ENCODE measurements at regions not wholly inside any gene's neighbourhood (a gene's known extent, or its start where the extent isn't known, plus 50 kb on each side); places are given as distances from the start of the nearest gene placed in this dataset.

GRCh38 chr9:82201196-82201595, 212.6 kb downstream of the SPATA31D1 start:
- TF ChIP-seq, protein P1, sequence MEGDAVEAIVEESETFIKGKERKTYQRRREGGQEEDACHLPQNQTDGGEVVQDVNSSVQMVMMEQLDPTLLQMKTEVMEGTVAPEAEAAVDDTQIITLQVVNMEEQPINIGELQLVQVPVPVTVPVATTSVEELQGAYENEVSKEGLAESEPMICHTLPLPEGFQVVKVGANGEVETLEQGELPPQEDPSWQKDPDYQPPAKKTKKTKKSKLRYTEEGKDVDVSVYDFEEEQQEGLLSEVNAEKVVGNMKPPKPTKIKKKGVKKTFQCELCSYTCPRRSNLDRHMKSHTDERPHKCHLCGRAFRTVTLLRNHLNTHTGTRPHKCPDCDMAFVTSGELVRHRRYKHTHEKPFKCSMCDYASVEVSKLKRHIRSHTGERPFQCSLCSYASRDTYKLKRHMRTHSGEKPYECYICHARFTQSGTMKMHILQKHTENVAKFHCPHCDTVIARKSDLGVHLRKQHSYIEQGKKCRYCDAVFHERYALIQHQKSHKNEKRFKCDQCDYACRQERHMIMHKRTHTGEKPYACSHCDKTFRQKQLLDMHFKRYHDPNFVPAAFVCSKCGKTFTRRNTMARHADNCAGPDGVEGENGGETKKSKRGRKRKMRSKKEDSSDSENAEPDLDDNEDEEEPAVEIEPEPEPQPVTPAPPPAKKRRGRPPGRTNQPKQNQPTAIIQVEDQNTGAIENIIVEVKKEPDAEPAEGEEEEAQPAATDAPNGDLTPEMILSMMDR (conservative IDR thresholded peaks at IDR 0.05; ENCODE audit: low read depth, low read length), result no peak
- TF ChIP-seq EZH2 (IDR thresholded peaks at IDR 0.05; ENCODE audit: borderline replicate concordance, low read depth, low read length, poor library complexity, severe bottlenecking), result no peak
- no peak overlapping the region for H3K4me3 ChIP-seq (ENCODE audit: low read depth, low read length, poor library complexity, severe bottlenecking)
- H3K36me3 ChIP-seq (ENCODE audit: insufficient read depth, low read length, poor library complexity, severe bottlenecking), result no peaks in the 10 kb centered on the region
- no peak for DNase-seq (ENCODE audit: low spot score)
- no peaks in the 10 kb centered on the region for H3K9me3 ChIP-seq (ENCODE audit: low read depth, low read length, poor library complexity, severe bottlenecking)
- no peak overlapping the region for H3K27ac ChIP-seq (ENCODE audit: low read depth, low read length, poor library complexity, severe bottlenecking)
- H3K27me3 ChIP-seq (replicated peaks; ENCODE audit: insufficient read depth, low read depth, low read length, poor library complexity), result peaks cover 11% of the 10 kb centered on the region
- ChIA-PET POLR2A (ENCODE audit: low non-redundant PET) (no interaction called here), CTCF (no interaction called here)
- no peaks in the 10 kb centered on the region for H3K4me1 ChIP-seq (ENCODE audit: insufficient read depth, low read length, poor library complexity, severe bottlenecking)
- BruUV-seq (replicated peaks), result no TSS peak
- intact Hi-C loops (cut with micrococcal nuclease; ENCODE audit: unreplicated experiment), result no loop called here

GRCh38 chr9:82202808-82203207, 214.2 kb downstream of the SPATA31D1 start:
- Histone ChIP-seq H3K27ac (ENCODE audit: low read depth, low read length, poor library complexity, severe bottlenecking) (no peak overlapping the region), H3K9me3 (ENCODE audit: low read depth, low read length, poor library complexity, severe bottlenecking) (no peaks in the 10 kb centered on the region), H3K27me3 (replicated peaks; ENCODE audit: insufficient read depth, low read depth, low read length, poor library complexity) (peaks cover 11% of the 10 kb centered on the region), H3K36me3 (ENCODE audit: insufficient read depth, low read length, poor library complexity, severe bottlenecking) (no peaks in the 10 kb centered on the region), H3K4me3 (ENCODE audit: low read depth, low read length, poor library complexity, severe bottlenecking) (no peak overlapping the region), H3K4me1 (ENCODE audit: insufficient read depth, low read length, poor library complexity, severe bottlenecking) (no peaks in the 10 kb centered on the region)
- TF ChIP-seq, protein P1 (conservative IDR thresholded peaks at IDR 0.05; ENCODE audit: low read depth, low read length), result no peak
- no peak for TF ChIP-seq EZH2 (IDR thresholded peaks at IDR 0.05; ENCODE audit: borderline replicate concordance, low read depth, low read length, poor library complexity, severe bottlenecking)
- POLR2A ChIA-PET (ENCODE audit: low non-redundant PET), result no interaction called here
- CTCF ChIA-PET, result no interaction called here
- no TSS peak for BruUV-seq (replicated peaks)
- DNase-seq (ENCODE audit: low spot score), result no peak
- intact Hi-C loops (cut with micrococcal nuclease; ENCODE audit: unreplicated experiment), result no loop called here

- TF ChIP-seq EZH2 (IDR thresholded peaks at IDR 0.05; ENCODE audit: borderline replicate concordance, low read depth, low read length, poor library complexity, severe bottlenecking), result no peak
- TF ChIP-seq, protein P1 (conservative IDR thresholded peaks at IDR 0.05; ENCODE audit: low read depth, low read length), result no peak
- intact Hi-C loops (cut with micrococcal nuclease; ENCODE audit: unreplicated experiment), result no loop called here
- ChIA-PET CTCF (no interaction called here), POLR2A (ENCODE audit: low non-redundant PET) (no interaction called here)
- no TSS peak for BruUV-seq (replicated peaks)
- no peak overlapping the region for H3K27ac ChIP-seq (ENCODE audit: low read depth, low read length, poor library complexity, severe bottlenecking)
- H3K9me3 ChIP-seq (ENCODE audit: low read depth, low read length, poor library complexity, severe bottlenecking), result no peaks in the 10 kb centered on the region
- no peaks in the 10 kb centered on the region for H3K36me3 ChIP-seq (ENCODE audit: insufficient read depth, low read length, poor library complexity, severe bottlenecking)
- no peaks in the 10 kb centered on the region for H3K4me1 ChIP-seq (ENCODE audit: insufficient read depth, low read length, poor library complexity, severe bottlenecking)
- H3K27me3 ChIP-seq (replicated peaks; ENCODE audit: insufficient read depth, low read depth, low read length, poor library complexity), result peaks cover 11% of the 10 kb centered on the region
- H3K4me3 ChIP-seq (ENCODE audit: low read depth, low read length, poor library complexity, severe bottlenecking), result no peak overlapping the region
- DNase-seq (ENCODE audit: low spot score), result no peak
Measured at GRCh38 chr9:82206490-82206889, 217.9 kb downstream of the SPATA31D1 start.

Measured in A673 (cell line).